A549 (cell line): ENCODE measurements at regions not wholly inside any gene's neighbourhood (a gene's known extent, or its start where the extent isn't known, plus 50 kb on each side); places are given as distances from the start of the nearest gene placed in this dataset.

Experiments used
- ATAC-seq, 2 experiments: fragments of 200-7000 bp in 1 of 2; fragments of >200 bp in 1 of 2; cut with Nextera tagmentation in 1 of 2; cut with Tn5 transposase in 1 of 2; 3 replicates each; pipeline versions ENCODE4 v1.8.0 to v1.9.1; 2018 to 2020; ENCODE audit warnings: mild to moderate bottlenecking in 1 of 2, moderate library complexity in 1 of 2
- CTCF ChIA-PET: fragments of 300-600 bp; sonication (Branson Sonifier 250); formaldehyde crosslinking; extraction: SDS; loops from one replicate; lab custom pipeline; 2021; ENCODE audit warnings: antibody characterized with exemption, inconsistent platforms; lab: Yijun Ruan, JAX
- POLR2A ChIA-PET: fragments of 350-600 bp; formaldehyde crosslinking; extraction: SDS; loops from one replicate; lab custom pipeline; 2021; ENCODE audit warnings: antibody characterized with exemption, inconsistent platforms; lab: Yijun Ruan, JAX
- DNase-seq, 2 experiments: peaks; one replicate each; pipeline versions ENCODE4 v3.0.0 to v3.0.0-alpha.2; 2011 to 2016; ENCODE audit warnings: low read depth in 1 of 2, low spot score in 1 of 2
- FAIRE-seq: peaks from 2 replicates; lab custom pipeline; 2011; peaks lifted over from hg19 to GRCh38; lab: Jason Lieb, UNC
- H3K27ac ChIP-seq, 2 experiments: fragments of >200 bp; sonication (Bioruptor Twin); formaldehyde crosslinking; 3 replicates each; pipeline ENCODE4 v1.5.1; 2016 to 2017
- H3K4me1 ChIP-seq: fragments of >200 bp; sonication (Bioruptor Twin); formaldehyde crosslinking; 3 replicates; pipeline ENCODE4 v1.6.1; 2016
- H3K4me2 ChIP-seq: fragments of >200 bp; sonication (Bioruptor Twin); formaldehyde crosslinking; 3 replicates; pipeline ENCODE4 v1.6.1; 2016
- H3K4me3 ChIP-seq: fragments of >200 bp; sonication (Bioruptor Twin); formaldehyde crosslinking; 3 replicates; pipeline ENCODE4 v1.5.1; 2016
- H3K9me3 ChIP-seq: fragments of >200 bp; sonication (Bioruptor Twin); formaldehyde crosslinking; 3 replicates; pipeline ENCODE4 v1.6.1; 2016
- CHD2 ChIP-seq: fragments of 150-350 bp; IDR thresholded peaks from 2 replicates; pipeline ENCODE4 v1.6.1; 2014; ENCODE audit warnings: low read length; ENCODE audit not compliant: partially characterized antibody
- CTCF ChIP-seq: fragments of >200 bp; sonication (Bioruptor Twin); formaldehyde crosslinking; IDR thresholded peaks from 3 replicates; pipeline ENCODE4 v1.5.1; 2016
- EHF ChIP-seq: fragments of 250-450 bp; sonication (Bioruptor Pico); IDR thresholded peaks from 2 replicates; pipeline ENCODE4 v1.5.0; 2020; ENCODE audit warnings: mild to moderate bottlenecking
- ELK1 ChIP-seq: fragments of 150-350 bp; IDR thresholded peaks from 2 replicates; pipeline ENCODE4 v1.6.1; 2014; ENCODE audit warnings: low read depth, mild to moderate bottlenecking, low read length
- ESRRA ChIP-seq: fragments of 150-350 bp; IDR thresholded peaks from 2 replicates; pipeline ENCODE4 v1.6.1; 2014; ENCODE audit warnings: mild to moderate bottlenecking, low read length, borderline replicate concordance
- FOSB ChIP-seq: fragments of 250-450 bp; sonication (Bioruptor Pico); IDR thresholded peaks from 2 replicates; pipeline ENCODE4 v1.5.0; 2020; ENCODE audit warnings: mild to moderate bottlenecking, moderate library complexity
- HDAC2 ChIP-seq: fragments of 200-600 bp; sonication (generic); IDR thresholded peaks from 2 replicates; pipeline ENCODE4 v1.6.1; 2016
- HEYL ChIP-seq: fragments of 250-450 bp; sonication (Bioruptor Pico); IDR thresholded peaks from 2 replicates; pipeline ENCODE4 v1.8.0; 2021; ENCODE audit warnings: mild to moderate bottlenecking, moderate library complexity
- HMGXB4 ChIP-seq: fragments of 250-450 bp; sonication (Bioruptor Pico); IDR thresholded peaks from 2 replicates; pipeline ENCODE4 v1.5.0; 2021; ENCODE audit warnings: mild to moderate bottlenecking, moderate library complexity, borderline replicate concordance
- HOXB13 ChIP-seq: fragments of 250-450 bp; sonication (Bioruptor Pico); IDR thresholded peaks from 2 replicates; pipeline ENCODE4 v1.5.0; 2020; ENCODE audit warnings: low read depth, mild to moderate bottlenecking, moderate library complexity
- JUN ChIP-seq, 2 experiments: fragments of >200 bp; sonication (Bioruptor Twin); formaldehyde crosslinking; IDR thresholded peaks; 2 replicates in 1 of 2; 3 replicates in 1 of 2; pipeline ENCODE4 v1.6.1; 2016 to 2017
- MAFK ChIP-seq: fragments of 450-650 bp; IDR thresholded peaks from 2 replicates; pipeline ENCODE4 v1.6.1; 2014; ENCODE audit not compliant: partially characterized antibody
- MAZ ChIP-seq: fragments of 150-350 bp; IDR thresholded peaks from 2 replicates; pipeline ENCODE4 v1.6.1; 2014; ENCODE audit warnings: antibody characterized with exemption, low read depth, low read length, borderline replicate concordance
- MYC ChIP-seq: IDR thresholded peaks from 2 replicates; pipeline ENCODE4 v1.6.1; 2012; ENCODE audit warnings: mild to moderate bottlenecking, inconsistent platforms, low read length, improper control_type of control experiment, borderline replicate concordance
- POLR2A ChIP-seq: IDR thresholded peaks from 2 replicates; pipeline ENCODE4 v1.6.1; 2012; ENCODE audit warnings: mild to moderate bottlenecking, low read length
- RAD21 ChIP-seq, 2 experiments: fragments of >200 bp in 1 of 2; sonication (Bioruptor Twin) in 1 of 2; formaldehyde crosslinking in 1 of 2; IDR thresholded peaks in 1 of 2; conservative IDR thresholded peaks in 1 of 2; 2 replicates in 1 of 2; 3 replicates in 1 of 2; pipeline ENCODE4 v1.6.1; 2012 to 2018; ENCODE audit warnings: inconsistent platforms in 1 of 2
- SMC3 ChIP-seq: fragments of >200 bp; sonication (Bioruptor Twin); formaldehyde crosslinking; IDR thresholded peaks from 3 replicates; pipeline ENCODE4 v1.6.1; 2018; ENCODE audit warnings: inconsistent platforms
- ZC3H11A ChIP-seq: fragments of 450-650 bp; IDR thresholded peaks from 2 replicates; pipeline ENCODE4 v1.6.1; 2014; ENCODE audit warnings: antibody characterized with exemption, mild to moderate bottlenecking
- WGBS: methylation state at CpG from one replicate; pipeline ENCODE4 v1.1.6; 2017; ENCODE audit errors: missing lambda C conversion rate; 5-methylcytosine and 5-hydroxymethylcytosine counted together
- TF ChIP-seq, protein P1 (sequence below): fragments of 250-450 bp; sonication (Bioruptor Pico); IDR thresholded peaks from 2 replicates; pipeline ENCODE4 v1.5.0; 2020; ENCODE audit warnings: low read depth, mild to moderate bottlenecking, moderate library complexity
- TF ChIP-seq, protein P2 (sequence below): IDR thresholded peaks from 2 replicates; pipeline ENCODE4 v1.6.1; 2012

GRCh38 chr12:20272161-20272560 is 96.2 kb upstream of the PDE3A start:
- peaks cover 30% of the 10 kb centered on the region for H3K4me1 ChIP-seq
- no peaks in the 10 kb centered on the region for H3K9me3 ChIP-seq
- H3K27ac ChIP-seq = no peak overlapping the region
- DNase-seq = no peak
- ChIA-PET POLR2A (no interaction called here), CTCF (no interaction called here)
- WGBS = 96% methylated on average over 1 of the region's 1 CpG
- ATAC-seq = no peak
- TF ChIP-seq HMGXB4 (no peak), JUN (IDR thresholded peaks at IDR 0.05) (no peak), MAZ (no peak), ZC3H11A (no peak), MYC (no peak), HDAC2 (no peak), RAD21 (conservative IDR thresholded peaks at IDR 0.05 in 1 of 2, IDR thresholded peaks at IDR 0.05 in 1 of 2) (no peak), EHF (CRISPR knock-in tag) (no peak)
- TF ChIP-seq, protein P1, sequence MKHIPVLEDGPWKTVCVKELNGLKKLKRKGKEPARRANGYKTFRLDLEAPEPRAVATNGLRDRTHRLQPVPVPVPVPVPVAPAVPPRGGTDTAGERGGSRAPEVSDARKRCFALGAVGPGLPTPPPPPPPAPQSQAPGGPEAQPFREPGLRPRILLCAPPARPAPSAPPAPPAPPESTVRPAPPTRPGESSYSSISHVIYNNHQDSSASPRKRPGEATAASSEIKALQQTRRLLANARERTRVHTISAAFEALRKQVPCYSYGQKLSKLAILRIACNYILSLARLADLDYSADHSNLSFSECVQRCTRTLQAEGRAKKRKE (CRISPR knock-in tag) = no peak
- FAIRE-seq = no peak
- H3K4me3 ChIP-seq = no peak overlapping the region
- H3K4me2 ChIP-seq = no peak overlapping the region

DNA sequence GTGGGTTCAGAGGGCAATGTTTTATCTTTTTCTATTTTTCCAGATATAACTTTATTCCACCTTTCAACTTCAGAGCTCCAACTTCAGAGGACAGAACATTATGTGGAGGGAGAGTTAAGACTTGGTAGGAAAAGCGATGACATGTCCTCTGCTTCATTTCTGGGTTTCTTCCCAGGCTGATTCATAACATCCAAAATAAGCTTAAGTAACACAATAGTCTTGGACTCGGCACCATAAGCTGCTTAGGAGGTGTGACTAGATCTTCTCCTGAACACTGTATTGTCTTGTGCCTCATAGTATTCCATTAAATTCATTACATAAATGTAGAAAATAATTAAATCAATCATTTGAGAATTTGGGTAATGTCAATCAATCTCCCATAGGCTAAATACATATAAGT is 95.5 kb upstream of the PDE3A start:
- FAIRE-seq (no peak), ATAC-seq (no peak), DNase-seq (no peak)
- no peak overlapping the region for H3K4me3 ChIP-seq
- CTCF ChIA-PET = no interaction called here
- peaks cover 30% of the 10 kb centered on the region for H3K4me1 ChIP-seq
- H3K9me3 ChIP-seq = no peaks in the 10 kb centered on the region
- no peak overlapping the region; a peak in 1 of 6 replicates for H3K27ac ChIP-seq
- POLR2A ChIA-PET = no interaction called here
- TF ChIP-seq HOXB13 (CRISPR knock-in tag) = no peak
- TF ChIP-seq FOSB (CRISPR knock-in tag) = no peak
- TF ChIP-seq CTCF = no peak
- TF ChIP-seq ELK1 = no peak
- TF ChIP-seq ESRRA = no peak
- no peak for TF ChIP-seq SMC3
- TF ChIP-seq, protein P2, sequence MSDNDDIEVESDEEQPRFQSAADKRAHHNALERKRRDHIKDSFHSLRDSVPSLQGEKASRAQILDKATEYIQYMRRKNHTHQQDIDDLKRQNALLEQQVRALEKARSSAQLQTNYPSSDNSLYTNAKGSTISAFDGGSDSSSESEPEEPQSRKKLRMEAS = no peak
- no peak for TF ChIP-seq HEYL (CRISPR knock-in tag)
- TF ChIP-seq POLR2A = no peak
- no peak for TF ChIP-seq CHD2
- TF ChIP-seq EHF (CRISPR knock-in tag) = no peak
- no peak for TF ChIP-seq MYC
- TF ChIP-seq MAFK = no peak
- no peak overlapping the region for H3K4me2 ChIP-seq
- WGBS = 93% methylated on average over 2 of the region's 2 CpGs
